Tibial nerve (tissue), 3 donors: ENCODE measurements at regions not wholly inside any gene's neighbourhood (a gene's known extent, or its start where the extent isn't known, plus 50 kb on each side); places are given as distances from the start of the nearest gene placed in this dataset.

ENCODE experiments used
- CTCF ChIP-seq, 5 experiments: fragments of 200-600 bp in 3 of 5; fragments of 450-650 bp in 2 of 5; sonication (generic) in 3 of 5; IDR thresholded peaks; one replicate each; pipeline ENCODE4 v1.5.1; 2016 to 2019; ENCODE audit warnings: antibody characterized with exemption in 5 of 5, mild to moderate bottlenecking in 3 of 5, moderate library complexity in 2 of 5
- POLR2A ChIP-seq, 2 donors: fragments of 450-650 bp; IDR thresholded peaks; one replicate each; pipeline ENCODE4 v1.6.1; 2017; ENCODE audit warnings: antibody characterized with exemption in 2 of 2, mild to moderate bottlenecking in 2 of 2, moderate library complexity in 2 of 2

DNA sequence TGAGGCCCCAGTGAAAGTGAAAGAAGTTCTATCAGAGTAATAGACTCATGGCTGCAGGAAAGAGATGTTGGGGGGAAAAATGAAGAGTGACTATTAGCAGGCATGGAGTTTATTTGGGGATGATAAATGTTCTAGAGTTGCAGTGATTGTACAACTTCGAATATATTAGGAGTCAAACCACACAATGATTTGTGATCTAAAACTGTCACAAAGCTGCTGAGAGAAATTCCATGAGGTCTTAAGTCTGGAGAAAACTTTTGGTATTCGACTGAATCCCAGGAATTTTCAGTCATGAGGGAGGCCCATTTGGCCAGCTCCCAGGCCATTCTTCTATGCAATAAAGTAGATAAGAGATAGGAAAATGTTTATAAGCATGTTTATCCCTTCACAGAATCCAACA is 55.9 kb upstream of the UNC5B start:
- TF ChIP-seq CTCF (IDR thresholded peaks at IDR 0.05) (no peak), POLR2A (IDR thresholded peaks at IDR 0.05) (no peak)
